ENCODE measurements at regions not wholly inside any gene's neighbourhood (a gene's known extent, or its start where the extent isn't known, plus 50 kb on each side); places are given as distances from the start of the nearest gene placed in this dataset.

DNA sequence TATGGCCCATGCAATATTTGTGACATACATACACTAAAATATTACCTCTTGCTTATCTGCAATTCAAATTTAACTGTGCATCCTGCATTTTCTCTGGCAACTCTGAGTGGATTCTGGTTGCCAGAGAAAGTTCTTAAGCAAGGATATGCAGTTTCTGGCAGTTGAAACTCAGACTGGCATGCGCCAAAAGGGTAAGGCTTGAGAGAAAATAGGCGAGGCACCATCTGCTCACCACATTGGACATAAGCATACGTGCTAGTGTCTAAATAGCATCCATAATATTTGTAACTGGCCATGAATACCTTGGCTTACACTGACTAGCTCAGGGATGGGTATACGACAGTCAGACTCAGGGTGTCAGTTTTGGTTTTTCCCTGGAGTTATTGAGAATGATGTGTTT lies 465.1 kb downstream of the DOK5 start:
- Mint-ChIP-seq H3K4me1 (peaks cover 18% of the 10 kb centered on the region), H3K27ac (no peak overlapping the region), H3K36me3 (ENCODE audit: low read depth) (no peaks in the 10 kb centered on the region), H3K4me3 (no peak overlapping the region), H3K27me3 (ENCODE audit: insufficient read depth) (no peaks in the 10 kb centered on the region), H3K9me3 (no peaks in the 10 kb centered on the region)
- peaks cover 6% of the 10 kb centered on the region for H3K9me3 ChIP-seq (ENCODE audit: control insufficient read depth, low read length)
- TF ChIP-seq, protein P1, sequence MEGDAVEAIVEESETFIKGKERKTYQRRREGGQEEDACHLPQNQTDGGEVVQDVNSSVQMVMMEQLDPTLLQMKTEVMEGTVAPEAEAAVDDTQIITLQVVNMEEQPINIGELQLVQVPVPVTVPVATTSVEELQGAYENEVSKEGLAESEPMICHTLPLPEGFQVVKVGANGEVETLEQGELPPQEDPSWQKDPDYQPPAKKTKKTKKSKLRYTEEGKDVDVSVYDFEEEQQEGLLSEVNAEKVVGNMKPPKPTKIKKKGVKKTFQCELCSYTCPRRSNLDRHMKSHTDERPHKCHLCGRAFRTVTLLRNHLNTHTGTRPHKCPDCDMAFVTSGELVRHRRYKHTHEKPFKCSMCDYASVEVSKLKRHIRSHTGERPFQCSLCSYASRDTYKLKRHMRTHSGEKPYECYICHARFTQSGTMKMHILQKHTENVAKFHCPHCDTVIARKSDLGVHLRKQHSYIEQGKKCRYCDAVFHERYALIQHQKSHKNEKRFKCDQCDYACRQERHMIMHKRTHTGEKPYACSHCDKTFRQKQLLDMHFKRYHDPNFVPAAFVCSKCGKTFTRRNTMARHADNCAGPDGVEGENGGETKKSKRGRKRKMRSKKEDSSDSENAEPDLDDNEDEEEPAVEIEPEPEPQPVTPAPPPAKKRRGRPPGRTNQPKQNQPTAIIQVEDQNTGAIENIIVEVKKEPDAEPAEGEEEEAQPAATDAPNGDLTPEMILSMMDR (conservative IDR thresholded peaks at IDR 0.05), result no peak
- no peak overlapping the region for H3K9ac ChIP-seq (ENCODE audit: extremely low read depth, low read length, poor library complexity, severe bottlenecking)
- no peak overlapping the region for H3K4me3 ChIP-seq (ENCODE audit: low read length)
- H3K36me3 ChIP-seq (ENCODE audit: control insufficient read depth, insufficient read depth, low read length), result no peaks in the 10 kb centered on the region
- H3K4me1 ChIP-seq (ENCODE audit: control insufficient read depth, insufficient read depth, low read length), result peaks cover 3% of the 10 kb centered on the region
- no peaks in the 10 kb centered on the region for H3K27me3 ChIP-seq (ENCODE audit: control insufficient read depth, insufficient read depth, low read length, poor library complexity, severe bottlenecking)
- DNase-seq, result no peak
- no peak overlapping the region for H3K27ac ChIP-seq (ENCODE audit: low read depth, low read length)
- WGBS, 2 experiments (ENCODE audit: insufficient coverage in 1 of 2, insufficient read length in 1 of 2), result 83 to 100% methylated on average over 4 of the region's 4 CpGs

DNA sequence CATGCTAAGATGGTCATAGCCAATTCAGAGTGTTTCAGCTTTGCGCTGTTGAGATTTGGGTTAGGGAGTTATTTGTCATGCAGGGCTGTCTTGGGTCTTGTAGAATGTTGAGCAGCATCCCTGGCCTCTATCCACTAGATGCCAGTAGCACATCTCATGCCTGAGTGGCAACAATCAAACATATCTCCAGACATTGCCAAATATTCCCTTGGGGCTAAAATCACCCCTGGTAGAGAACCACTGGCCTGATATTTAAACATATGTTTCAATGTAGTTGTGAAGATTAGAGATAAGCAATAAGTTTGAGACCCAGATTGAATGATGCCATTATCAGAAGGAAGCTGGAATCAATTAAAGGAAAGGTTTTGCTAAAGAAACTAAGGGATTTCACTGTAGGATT lies 463.3 kb downstream of the DOK5 start:
- TF ChIP-seq, protein P1 (conservative IDR thresholded peaks at IDR 0.05), result no peak

DNA sequence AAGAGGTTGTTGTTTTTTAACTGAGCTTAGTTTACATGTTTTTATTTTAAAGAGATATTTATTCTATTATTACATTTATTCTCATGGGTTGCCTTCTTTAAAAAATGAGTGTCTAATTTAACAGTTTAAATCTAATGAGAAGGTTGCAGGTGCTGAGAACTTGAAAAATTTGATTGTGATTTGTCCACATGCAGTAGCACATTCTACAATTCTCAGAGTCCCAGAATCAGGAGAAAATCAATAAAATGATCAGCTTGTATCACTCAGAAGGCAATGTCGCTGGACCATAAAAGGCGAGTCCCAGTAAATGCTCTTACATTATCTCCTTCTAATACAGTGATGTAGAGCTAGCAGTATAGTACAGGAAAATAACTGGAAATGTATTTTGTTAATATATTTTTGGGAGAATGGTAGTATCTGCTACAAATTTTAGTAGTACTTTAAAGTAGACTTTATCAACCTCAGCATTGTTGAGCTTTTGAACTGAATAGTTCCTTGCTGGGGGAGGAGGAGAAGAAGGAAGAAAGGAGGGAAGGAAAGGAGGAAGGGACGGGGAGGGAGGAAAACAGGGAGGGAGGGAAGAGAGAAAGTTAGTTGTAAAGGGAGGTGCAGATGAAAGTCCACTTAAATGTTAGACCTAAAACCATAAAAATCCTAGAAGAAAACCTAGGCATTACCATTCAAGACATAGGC lies 458.0 kb downstream of the DOK5 start:
- WGBS, 2 experiments (ENCODE audit: insufficient coverage in 1 of 2, insufficient read length in 1 of 2), result 80 to 94% methylated on average over 2 to 3 of the region's 3 CpGs
- Mint-ChIP-seq H3K9me3 (peaks cover 15% of the 10 kb centered on the region), H3K27me3 (ENCODE audit: insufficient read depth) (no peaks in the 10 kb centered on the region), H3K4me1 (no peaks in the 10 kb centered on the region), H3K36me3 (ENCODE audit: low read depth) (no peaks in the 10 kb centered on the region), H3K4me3 (no peak overlapping the region), H3K27ac (no peak overlapping the region)
- Histone ChIP-seq H3K36me3 (ENCODE audit: control insufficient read depth, insufficient read depth, low read length) (no peaks in the 10 kb centered on the region), H3K9me3 (ENCODE audit: control insufficient read depth, low read length) (peaks cover 12% of the 10 kb centered on the region), H3K9ac (ENCODE audit: extremely low read depth, low read length, poor library complexity, severe bottlenecking) (no peak overlapping the region), H3K4me1 (ENCODE audit: control insufficient read depth, insufficient read depth, low read length) (no peaks in the 10 kb centered on the region), H3K27ac (ENCODE audit: low read depth, low read length) (no peak overlapping the region), H3K27me3 (ENCODE audit: control insufficient read depth, insufficient read depth, low read length, poor library complexity, severe bottlenecking) (no peaks in the 10 kb centered on the region), H3K4me3 (ENCODE audit: low read length) (no peak overlapping the region)
- no peak for DNase-seq
- TF ChIP-seq, protein P1 (conservative IDR thresholded peaks at IDR 0.05), result no peak

More for the DNA sequence above, 463.3 kb downstream of the DOK5 start:
- no peak for DNase-seq
- no peak overlapping the region for H3K9ac ChIP-seq (ENCODE audit: extremely low read depth, low read length, poor library complexity, severe bottlenecking)
- Mint-ChIP-seq H3K4me3 (no peak overlapping the region), H3K27ac (no peak overlapping the region), H3K9me3 (no peaks in the 10 kb centered on the region), H3K36me3 (ENCODE audit: low read depth) (no peaks in the 10 kb centered on the region), H3K27me3 (ENCODE audit: insufficient read depth) (no peaks in the 10 kb centered on the region), H3K4me1 (peaks cover 18% of the 10 kb centered on the region)
- H3K36me3 ChIP-seq (ENCODE audit: control insufficient read depth, insufficient read depth, low read length), result no peaks in the 10 kb centered on the region
- peaks cover 6% of the 10 kb centered on the region for H3K9me3 ChIP-seq (ENCODE audit: control insufficient read depth, low read length)
- no peak overlapping the region for H3K27ac ChIP-seq (ENCODE audit: low read depth, low read length)
- WGBS, 2 experiments (ENCODE audit: insufficient coverage in 1 of 2, insufficient read length in 1 of 2), result 89% methylated on average over 1 of the region's 1 CpG; no CpG with 5 or more reads in 1 of the 2 experiments
- peaks cover 3% of the 10 kb centered on the region for H3K4me1 ChIP-seq (ENCODE audit: control insufficient read depth, insufficient read depth, low read length)
- no peaks in the 10 kb centered on the region for H3K27me3 ChIP-seq (ENCODE audit: control insufficient read depth, insufficient read depth, low read length, poor library complexity, severe bottlenecking)
- H3K4me3 ChIP-seq (ENCODE audit: low read length), result no peak overlapping the region

Data from endodermal cell (in vitro differentiated cells).